DOHH2 (cell line): ENCODE measurements at regions not wholly inside any gene's neighbourhood (a gene's known extent, or its start where the extent isn't known, plus 50 kb on each side); places are given as distances from the start of the nearest gene placed in this dataset.

Experiments used
- H3F3A ChIP-seq: fragments of 200-600 bp; sonication (generic), shearing (Covaris generic); 2 replicates; pipeline ENCODE4 v1.6.0; 2016; ENCODE audit warnings: antibody characterized with exemption, mild to moderate bottlenecking; ENCODE audit not compliant: control insufficient read depth, insufficient read depth
- H3K27ac ChIP-seq: fragments of 200-600 bp; sonication (generic); 2 replicates; pipeline ENCODE4 v1.5.1; 2014; ENCODE audit warnings: low read depth, mild to moderate bottlenecking, low read length, moderate library complexity
- H3K27me3 ChIP-seq: fragments of 200-600 bp; sonication (generic); 2 replicates; pipeline ENCODE4 v1.6.1; 2014; ENCODE audit warnings: mild to moderate bottlenecking, low read length, mixed read lengths; ENCODE audit not compliant: control insufficient read depth
- H3K36me3 ChIP-seq: fragments of 200-600 bp; sonication (generic); 2 replicates; pipeline ENCODE4 v1.6.1; 2014; ENCODE audit warnings: mild to moderate bottlenecking, low read length, moderate library complexity, mixed read lengths; ENCODE audit not compliant: control insufficient read depth
- H3K4me1 ChIP-seq: fragments of 200-600 bp; sonication (generic); 2 replicates; pipeline ENCODE4 v1.6.1; 2014; ENCODE audit warnings: mild to moderate bottlenecking, low read length, mixed read lengths; ENCODE audit not compliant: control insufficient read depth
- H3K4me2 ChIP-seq: fragments of 200-600 bp; sonication (generic); 2 replicates; pipeline ENCODE4 v1.6.0; 2014; ENCODE audit warnings: mild to moderate bottlenecking, low read length, moderate library complexity
- H3K4me3 ChIP-seq: fragments of 200-600 bp; sonication (generic); 2 replicates; pipeline ENCODE4 v1.5.1; 2014; ENCODE audit warnings: mild to moderate bottlenecking, low read length, mixed read lengths
- H3K79me2 ChIP-seq: fragments of 200-600 bp; sonication (generic); 2 replicates; pipeline ENCODE4 v1.6.1; 2014; ENCODE audit warnings: mild to moderate bottlenecking, low read length, mixed read lengths; ENCODE audit not compliant: control insufficient read depth
- H3K9me2 ChIP-seq: fragments of 200-600 bp; sonication (generic); replicated peaks from 2 replicates; pipeline ENCODE4 v1.6.1; 2014; ENCODE audit warnings: mild to moderate bottlenecking, low read length, mixed read lengths; ENCODE audit not compliant: control insufficient read depth
- H3K9me3 ChIP-seq: fragments of 200-600 bp; sonication (generic); 2 replicates; pipeline ENCODE4 v1.6.1; 2014; ENCODE audit warnings: antibody characterized with exemption, low read length, mixed read lengths; ENCODE audit not compliant: control insufficient read depth, insufficient read depth
- H4K20me1 ChIP-seq: fragments of 200-600 bp; sonication (generic); 2 replicates; pipeline ENCODE4 v1.6.0; 2014; ENCODE audit warnings: low read depth, mild to moderate bottlenecking, antibody characterized with exemption, low read length, moderate library complexity; ENCODE audit not compliant: control insufficient read depth, insufficient read depth
- CTCF ChIP-seq: fragments of 200-600 bp; sonication (generic); IDR thresholded peaks from one replicate; pipeline ENCODE4 v1.5.1; 2014; ENCODE audit warnings: antibody characterized with exemption, mild to moderate bottlenecking, low read depth, low read length; ENCODE audit not compliant: poor library complexity, severe bottlenecking
- EZH2phosphoT487 ChIP-seq: fragments of 200-600 bp; sonication (generic); IDR thresholded peaks from 2 replicates; pipeline ENCODE4 v1.6.1; 2017; ENCODE audit warnings: borderline replicate concordance, mild to moderate bottlenecking, antibody characterized with exemption, low read length, moderate library complexity, mixed read lengths

DNA sequence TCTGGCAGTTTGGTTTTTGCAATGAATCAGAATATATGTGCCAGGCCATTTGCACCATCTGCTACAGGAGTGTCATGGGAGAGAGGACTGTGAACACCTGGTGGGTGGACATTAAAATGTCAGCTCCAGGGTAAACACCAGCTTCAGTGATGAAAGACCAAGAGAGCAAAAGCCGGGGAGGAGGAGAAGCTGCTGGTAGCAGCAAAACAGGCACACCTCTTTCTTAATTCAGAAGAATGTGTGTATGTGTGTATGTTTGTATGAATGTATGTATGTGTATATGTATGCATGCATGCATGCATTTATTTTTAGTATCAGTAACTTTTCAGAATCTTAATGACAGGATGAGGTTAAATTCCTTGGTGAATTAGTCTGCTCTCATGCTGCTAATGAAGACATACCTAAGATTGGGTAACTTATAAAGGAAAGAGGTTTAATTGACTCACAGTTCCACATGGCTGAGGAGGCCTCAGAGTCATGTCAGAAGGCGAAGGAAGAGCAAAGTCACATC lies 357.4 kb upstream of the PRICKLE1 start:
- Histone ChIP-seq H3K27ac (no peak overlapping the region), H3K4me2 (no peak overlapping the region)

GRCh38 chr12:42945927-42946326 lies 356.4 kb upstream of the PRICKLE1 start:
- H3K4me1 ChIP-seq = no peaks in the 10 kb centered on the region
- H4K20me1 ChIP-seq = no peaks in the 10 kb centered on the region
- H3F3A ChIP-seq = no peaks in the 10 kb centered on the region
- H3K27ac ChIP-seq = no peak overlapping the region
- no peaks in the 10 kb centered on the region for H3K9me2 ChIP-seq
- no peak for TF ChIP-seq CTCF
- TF ChIP-seq EZH2phosphoT487 = no peak
- H3K27me3 ChIP-seq = no peaks in the 10 kb centered on the region
- no peak overlapping the region for H3K4me3 ChIP-seq
- H3K4me2 ChIP-seq = no peak overlapping the region
- no peaks in the 10 kb centered on the region for H3K79me2 ChIP-seq
- no peaks in the 10 kb centered on the region for H3K9me3 ChIP-seq
- no peaks in the 10 kb centered on the region for H3K36me3 ChIP-seq

More for the DNA sequence above, 357.4 kb upstream of the PRICKLE1 start:
- Histone ChIP-seq H3K36me3 (no peaks in the 10 kb centered on the region), H3F3A (no peaks in the 10 kb centered on the region), H3K79me2 (no peaks in the 10 kb centered on the region), H3K9me2 (no peaks in the 10 kb centered on the region), H4K20me1 (no peaks in the 10 kb centered on the region), H3K4me3 (no peak overlapping the region), H3K9me3 (no peaks in the 10 kb centered on the region), H3K27me3 (no peaks in the 10 kb centered on the region), H3K4me1 (no peaks in the 10 kb centered on the region)
- TF ChIP-seq EZH2phosphoT487 = no peak
- TF ChIP-seq CTCF = no peak

DNA sequence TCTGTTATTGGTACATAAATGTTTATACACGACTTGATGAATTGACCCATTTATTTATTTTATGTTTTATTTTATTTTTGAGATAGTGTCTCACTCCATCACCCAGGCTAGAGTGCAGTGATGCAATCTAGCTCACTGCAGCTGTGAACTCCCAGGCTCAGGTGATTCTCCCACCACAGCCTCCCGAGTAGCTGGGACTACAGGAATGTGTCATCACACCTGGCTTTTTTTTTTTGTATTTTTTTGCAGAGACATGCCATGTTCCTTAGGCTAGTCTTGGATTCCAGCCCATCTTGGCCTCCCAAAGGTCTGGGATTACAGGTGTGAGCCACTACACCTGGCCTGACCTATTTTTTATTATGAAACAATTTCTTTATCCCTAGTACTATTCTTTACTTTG lies 355.0 kb upstream of the PRICKLE1 start:
- Histone ChIP-seq H3K79me2 (no peaks in the 10 kb centered on the region), H3K9me3 (no peaks in the 10 kb centered on the region), H3K4me1 (no peaks in the 10 kb centered on the region), H4K20me1 (no peaks in the 10 kb centered on the region), H3K9me2 (no peaks in the 10 kb centered on the region), H3K4me2 (no peak overlapping the region), H3K27me3 (no peaks in the 10 kb centered on the region), H3K27ac (no peak overlapping the region), H3F3A (no peaks in the 10 kb centered on the region), H3K4me3 (no peak overlapping the region), H3K36me3 (no peaks in the 10 kb centered on the region)
- TF ChIP-seq CTCF (no peak), EZH2phosphoT487 (no peak)
